Lower leg skin (tissue), 4 donors: ENCODE measurements at regions not wholly inside any gene's neighbourhood (a gene's known extent, or its start where the extent isn't known, plus 50 kb on each side); places are given as distances from the start of the nearest gene placed in this dataset.

Source experiments
- DNase-seq, 2 donors: peaks; one replicate each; pipeline ENCODE4 v3.0.0-alpha.2; 2019; ENCODE audit warnings: low spot score in 2 of 2
- H3K4me3 ChIP-seq: fragments of 200-600 bp; sonication (generic); 2 replicates; pipeline ENCODE4 v1.5.1; 2017; ENCODE audit warnings: mild to moderate bottlenecking, low read depth; ENCODE audit not compliant: poor library complexity, severe bottlenecking
- CTCF ChIP-seq, 3 donors: fragments of 450-650 bp; IDR thresholded peaks; one replicate each; pipeline ENCODE4 v1.5.1; 2016; ENCODE audit warnings: antibody characterized with exemption in 3 of 3, mild to moderate bottlenecking in 3 of 3, moderate library complexity in 2 of 3
- POLR2A ChIP-seq, 2 donors: fragments of 450-650 bp; IDR thresholded peaks; one replicate each; pipeline ENCODE4 v1.6.1; 2016 to 2017; ENCODE audit warnings: antibody characterized with exemption in 2 of 2, mild to moderate bottlenecking in 1 of 2, moderate library complexity in 1 of 2
- WGBS, 2 donors: methylation state at CpG; one replicate each; pipeline ENCODE4 v1.1.5; 2018; 5-methylcytosine and 5-hydroxymethylcytosine counted together
- intact Hi-C: fragments of 100-400 bp; cut with DNase I; formaldehyde crosslinking; loops from one replicate; pipeline ENCODE4 v1.15.0; 2023; ENCODE audit warnings: low total_unique reads

- no peak for DNase-seq
- H3K4me3 ChIP-seq = no peak overlapping the region
- intact Hi-C loops = no loop called here
- TF ChIP-seq POLR2A (IDR thresholded peaks at IDR 0.05) (no peak), CTCF (IDR thresholded peaks at IDR 0.05) (no peak)
These were observed 283.8 kb upstream of the C11orf87 start for GRCh38 chr11:109138196-109138595.

- intact Hi-C loops = no loop called here
- no peak overlapping the region for H3K4me3 ChIP-seq
- no peak for DNase-seq
- TF ChIP-seq POLR2A (IDR thresholded peaks at IDR 0.05) (no peak), CTCF (IDR thresholded peaks at IDR 0.05) (no peak)
These were observed 281.6 kb upstream of the C11orf87 start for GRCh38 chr11:109140426-109140825.

- no peak overlapping the region for H3K4me3 ChIP-seq
- TF ChIP-seq CTCF (IDR thresholded peaks at IDR 0.05) (no peak), POLR2A (IDR thresholded peaks at IDR 0.05) (no peak)
- intact Hi-C loops = no loop called here
- WGBS, 2 donors = 42 to 67% methylated on average over 3 of the region's 3 CpGs
- no peak for DNase-seq
These were observed 281.0 kb upstream of the C11orf87 start for GRCh38 chr11:109140857-109141515.

- TF ChIP-seq CTCF (IDR thresholded peaks at IDR 0.05) = no peak
- no peak for TF ChIP-seq POLR2A (IDR thresholded peaks at IDR 0.05)
- intact Hi-C loops = no loop called here
- WGBS, 2 donors = 86 to 91% methylated on average over 14 of the region's 14 CpGs
- DNase-seq = no peak
- H3K4me3 ChIP-seq = no peak overlapping the region
These were observed 276.7 kb upstream of the C11orf87 start for GRCh38 chr11:109145287-109145686.

- TF ChIP-seq POLR2A (IDR thresholded peaks at IDR 0.05) = no peak
- TF ChIP-seq CTCF (IDR thresholded peaks at IDR 0.05) = no peak
- DNase-seq = no peak
- intact Hi-C loops = no loop called here
- no peak overlapping the region for H3K4me3 ChIP-seq
These were observed 274.3 kb upstream of the C11orf87 start for GRCh38 chr11:109147726-109148125.

- no peak for TF ChIP-seq CTCF (IDR thresholded peaks at IDR 0.05)
- no peak for TF ChIP-seq POLR2A (IDR thresholded peaks at IDR 0.05)
- DNase-seq = no peak
- intact Hi-C loops = no loop called here
- 39 to 48% methylated on average over 2 of the region's 2 CpGs for WGBS, 2 donors
- H3K4me3 ChIP-seq = no peak overlapping the region
These were observed 273.3 kb upstream of the C11orf87 start for GRCh38 chr11:109148669-109149068.
